RCC 7860 (cell line): ENCODE measurements at regions not wholly inside any gene's neighbourhood (a gene's known extent, or its start where the extent isn't known, plus 50 kb on each side); places are given as distances from the start of the nearest gene placed in this dataset.

ENCODE experiments used
- DNase-seq: peaks from one replicate; pipeline ENCODE4 v3.0.0-alpha.2; 2015; ENCODE audit warnings: low spot score
- FAIRE-seq: peaks from 2 replicates; lab custom pipeline; 2012; peaks lifted over from hg19 to GRCh38; lab: Jason Lieb, UNC

GRCh38 chr7:24469118-24469517, 104.1 kb upstream of the PALS2 start:
- no peak for DNase-seq
- FAIRE-seq, result no peak

GRCh38 chr7:24472093-24472492, 101.2 kb upstream of the PALS2 start:
- FAIRE-seq (no peak), DNase-seq (no peak)

GRCh38 chr7:24475166-24475961, 97.9 kb upstream of the PALS2 start:
- FAIRE-seq, result no peak
- DNase-seq, result no peak

GRCh38 chr7:24476227-24476626, 97.0 kb upstream of the PALS2 start:
- FAIRE-seq (no peak), DNase-seq (no peak)

- DNase-seq (peak; percentile 86), FAIRE-seq (peak; percentile 95)
These were observed 95.7 kb upstream of the PALS2 start for GRCh38 chr7:24477398-24478136.

GRCh38 chr7:24478137-24478655, 95.1 kb upstream of the PALS2 start:
- no peak for FAIRE-seq
- DNase-seq, result peak; percentile 41

GRCh38 chr7:24480501-24480900, 92.8 kb upstream of the PALS2 start:
- no peak for FAIRE-seq
- DNase-seq, result no peak

GRCh38 chr7:24483804-24484203, 89.4 kb upstream of the PALS2 start:
- DNase-seq (no peak), FAIRE-seq (no peak)

- FAIRE-seq (no peak), DNase-seq (no peak)
These were observed 80.7 kb upstream of the PALS2 start for GRCh38 chr7:24492576-24492975.

GRCh38 chr7:24494832-24495231, 78.4 kb upstream of the PALS2 start:
- DNase-seq (no peak), FAIRE-seq (no peak)

GRCh38 chr7:24496036-24496435, 77.2 kb upstream of the PALS2 start:
- no peak for DNase-seq
- FAIRE-seq, result no peak

GRCh38 chr7:24498439-24498838, 74.8 kb upstream of the PALS2 start:
- FAIRE-seq (no peak), DNase-seq (no peak)

- no peak for FAIRE-seq
These were observed 73.4 kb upstream of the PALS2 start for GRCh38 chr7:24499871-24500270.

GRCh38 chr7:24500599-24500998, 72.7 kb upstream of the PALS2 start:
- DNase-seq, result no peak
- no peak for FAIRE-seq

More at GRCh38 chr7:24499871-24500270, 73.4 kb upstream of the PALS2 start:
- no peak for DNase-seq

- FAIRE-seq, result no peak
These were observed 72.2 kb upstream of the PALS2 start for GRCh38 chr7:24501009-24501408.

GRCh38 chr7:24501443-24502134, 71.7 kb upstream of the PALS2 start:
- DNase-seq, result no peak
- no peak for FAIRE-seq

More at GRCh38 chr7:24501009-24501408, 72.2 kb upstream of the PALS2 start:
- no peak for DNase-seq

- no peak for FAIRE-seq
- DNase-seq, result no peak
These were observed 71.1 kb upstream of the PALS2 start for GRCh38 chr7:24502135-24502488.

- DNase-seq (no peak), FAIRE-seq (no peak)
These were observed 69.7 kb upstream of the PALS2 start for GRCh38 chr7:24503506-24503905.

- FAIRE-seq (no peak), DNase-seq (no peak)
These were observed 69.2 kb upstream of the PALS2 start for GRCh38 chr7:24504040-24504439.

- DNase-seq (no peak), FAIRE-seq (no peak)
These were observed 68.4 kb upstream of the PALS2 start for GRCh38 chr7:24504836-24505235.

GRCh38 chr7:24505968-24506367, 67.3 kb upstream of the PALS2 start:
- no peak for FAIRE-seq
- DNase-seq, result no peak
